Activated CD8-positive, alpha-beta memory T cell treated with anti-CD3 and anti-CD28 coated beads, Interleukin-2, amount 10 ng/mL, durations not matched to agents 7 days and 5 days (primary cell): ENCODE measurements at regions not wholly inside any gene's neighbourhood (a gene's known extent, or its start where the extent isn't known, plus 50 kb on each side); places are given as distances from the start of the nearest gene placed in this dataset.

Experiments used
- ATAC-seq: fragments of 150-1000 bp; cut with Tn5 transposase; one replicate; pipeline ENCODE4 v1.10.0; 2021; ENCODE audit warnings: moderate library complexity
- CTCF ChIA-PET: fragments of 350-600 bp; sonication (Branson Sonifier 250); formaldehyde crosslinking; loops from one replicate; lab custom pipeline; 2021; ENCODE audit warnings: antibody characterized with exemption; lab: Charles Lee
- DNase-seq: peaks from one replicate; pipeline ENCODE4 v3.0.0-alpha.2; 2020
- H3K27ac Mint-ChIP-seq: one replicate; pipeline ENCODE4 v1.8.0; 2021; ENCODE audit warnings: mild to moderate bottlenecking, mixed read lengths
- H3K27me3 Mint-ChIP-seq: one replicate; pipeline ENCODE4 v1.8.0; 2021; ENCODE audit warnings: mixed read lengths
- H3K36me3 Mint-ChIP-seq: one replicate; pipeline ENCODE4 v1.8.0; 2021; ENCODE audit warnings: mild to moderate bottlenecking, mixed read lengths
- H3K4me1 Mint-ChIP-seq: one replicate; pipeline ENCODE4 v1.8.0; 2021; ENCODE audit warnings: mixed read lengths
- H3K4me3 Mint-ChIP-seq: one replicate; pipeline ENCODE4 v1.8.0; 2021; ENCODE audit warnings: mild to moderate bottlenecking, moderate library complexity, mixed read lengths
- H3K9me3 Mint-ChIP-seq: one replicate; pipeline ENCODE4 v1.8.0; 2022; ENCODE audit warnings: low read depth, mixed read lengths

DNA sequence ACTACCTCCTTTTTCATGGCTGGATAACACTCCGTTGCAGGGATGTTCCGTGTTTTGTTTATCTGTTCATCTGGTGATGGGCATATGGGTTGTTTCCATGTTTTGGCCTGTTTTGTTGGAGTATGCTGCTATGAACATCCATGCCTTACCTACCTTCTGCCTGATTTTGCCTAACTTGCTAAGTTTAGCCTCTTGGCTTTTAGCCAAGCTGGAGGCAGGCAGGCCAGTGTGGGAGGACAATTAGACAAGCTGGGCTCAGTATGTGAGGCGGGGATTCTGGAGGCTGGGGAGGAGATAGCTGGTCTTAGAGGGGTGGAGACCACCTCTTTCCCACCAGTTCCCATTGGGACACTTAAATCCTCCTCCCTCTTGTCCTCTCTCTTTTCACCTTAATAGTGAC lies 98.4 kb upstream of the WNT4 start:
- Mint-ChIP-seq H3K9me3 (no peaks in the 10 kb centered on the region), H3K4me1 (no peaks in the 10 kb centered on the region), H3K27ac (no peak overlapping the region), H3K4me3 (no peak overlapping the region), H3K27me3 (peaks cover 2% of the 10 kb centered on the region), H3K36me3 (no peaks in the 10 kb centered on the region)
- ATAC-seq (no peak), DNase-seq (no peak)
- CTCF ChIA-PET, result no interaction called here

DNA sequence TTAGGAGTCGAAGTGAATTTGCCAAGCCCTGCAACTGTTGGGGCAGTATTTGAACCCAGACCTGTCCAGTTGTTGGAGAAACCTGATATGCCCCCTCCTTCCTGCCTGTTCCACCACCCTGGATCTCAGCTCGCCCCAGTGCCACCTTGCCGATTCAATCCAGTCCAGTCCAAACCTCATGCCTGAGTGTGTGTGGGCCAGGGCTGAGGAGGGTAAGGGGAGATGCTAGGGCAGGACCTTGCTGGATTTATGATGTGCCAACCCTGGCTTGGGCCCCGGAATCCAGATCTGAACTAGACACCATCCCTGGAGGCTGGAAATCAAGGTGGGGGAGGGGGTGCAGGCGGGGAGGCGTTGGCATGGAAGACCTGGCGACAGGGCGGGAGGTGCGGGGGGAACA lies 98.9 kb upstream of the WNT4 start:
- H3K27ac Mint-ChIP-seq, result no peak overlapping the region
- CTCF ChIA-PET, result no interaction called here
- H3K4me1 Mint-ChIP-seq, result no peaks in the 10 kb centered on the region
- no peak overlapping the region for H3K4me3 Mint-ChIP-seq
- no peaks in the 10 kb centered on the region for H3K9me3 Mint-ChIP-seq
- peaks cover 2% of the 10 kb centered on the region for H3K27me3 Mint-ChIP-seq
- DNase-seq, result no peak
- H3K36me3 Mint-ChIP-seq, result no peaks in the 10 kb centered on the region
- ATAC-seq, result no peak

DNA sequence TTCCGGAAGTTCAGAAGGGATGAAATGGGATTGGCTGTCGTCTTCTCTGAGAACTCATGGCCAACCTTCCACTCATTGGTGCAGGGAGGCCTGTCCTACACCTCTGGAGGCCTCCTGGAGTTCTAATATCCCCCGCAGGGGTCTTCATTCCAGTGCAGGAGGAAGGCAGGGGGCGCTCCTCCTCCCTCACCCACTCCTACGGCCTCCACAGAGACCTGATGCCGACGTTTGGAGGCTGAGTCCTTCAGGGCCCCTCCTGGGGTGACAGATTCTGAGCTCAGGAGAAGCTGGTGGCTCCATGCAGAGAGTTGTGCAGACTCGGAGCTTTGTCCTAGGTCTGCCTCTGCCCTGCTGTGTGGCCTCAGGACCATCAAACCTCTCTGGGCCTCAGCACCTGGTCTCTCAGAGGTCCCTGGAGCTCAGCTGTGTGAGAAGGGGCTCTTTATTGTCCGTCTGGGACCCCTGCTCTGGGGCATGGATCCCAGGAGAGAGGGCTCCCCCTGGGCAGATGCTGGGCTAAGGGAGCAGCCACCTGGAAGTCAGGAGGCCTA lies 102.3 kb upstream of the WNT4 start:
- Mint-ChIP-seq H3K36me3 (no peaks in the 10 kb centered on the region), H3K27me3 (peaks cover 12% of the 10 kb centered on the region)
- CTCF ChIA-PET, result no interaction called here

DNA sequence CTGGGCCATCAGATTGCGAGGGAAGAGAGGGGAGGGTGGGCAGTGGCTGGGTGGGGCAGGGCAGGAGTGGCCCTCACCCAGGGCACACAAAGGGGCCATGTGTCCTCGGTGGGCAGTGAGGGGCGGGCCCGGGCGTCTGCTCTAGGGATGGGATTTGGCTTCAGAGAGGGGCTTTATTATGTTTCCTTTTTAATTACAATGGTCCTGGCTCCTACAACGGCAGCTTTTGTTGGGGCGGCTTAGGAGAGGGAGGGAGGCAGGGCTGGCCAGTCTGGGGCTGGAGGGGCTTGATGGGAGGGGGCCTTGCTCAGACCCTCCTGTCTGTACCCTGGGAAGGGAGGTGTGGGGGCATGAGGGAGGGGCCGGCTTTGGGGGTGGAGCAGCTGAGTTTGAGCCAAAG lies 102.8 kb upstream of the WNT4 start:
- Mint-ChIP-seq H3K4me3 (no peak overlapping the region), H3K27ac (no peak overlapping the region), H3K27me3 (peaks cover 12% of the 10 kb centered on the region), H3K4me1 (no peaks in the 10 kb centered on the region), H3K36me3 (no peaks in the 10 kb centered on the region), H3K9me3 (no peaks in the 10 kb centered on the region)
- DNase-seq (no peak), ATAC-seq (no peak)
- CTCF ChIA-PET, result no interaction called here

More for the DNA sequence above, 102.3 kb upstream of the WNT4 start:
- Mint-ChIP-seq H3K4me3 (no peak overlapping the region), H3K4me1 (no peaks in the 10 kb centered on the region), H3K9me3 (no peaks in the 10 kb centered on the region), H3K27ac (no peak overlapping the region)
- DNase-seq (no peak), ATAC-seq (no peak)

DNA sequence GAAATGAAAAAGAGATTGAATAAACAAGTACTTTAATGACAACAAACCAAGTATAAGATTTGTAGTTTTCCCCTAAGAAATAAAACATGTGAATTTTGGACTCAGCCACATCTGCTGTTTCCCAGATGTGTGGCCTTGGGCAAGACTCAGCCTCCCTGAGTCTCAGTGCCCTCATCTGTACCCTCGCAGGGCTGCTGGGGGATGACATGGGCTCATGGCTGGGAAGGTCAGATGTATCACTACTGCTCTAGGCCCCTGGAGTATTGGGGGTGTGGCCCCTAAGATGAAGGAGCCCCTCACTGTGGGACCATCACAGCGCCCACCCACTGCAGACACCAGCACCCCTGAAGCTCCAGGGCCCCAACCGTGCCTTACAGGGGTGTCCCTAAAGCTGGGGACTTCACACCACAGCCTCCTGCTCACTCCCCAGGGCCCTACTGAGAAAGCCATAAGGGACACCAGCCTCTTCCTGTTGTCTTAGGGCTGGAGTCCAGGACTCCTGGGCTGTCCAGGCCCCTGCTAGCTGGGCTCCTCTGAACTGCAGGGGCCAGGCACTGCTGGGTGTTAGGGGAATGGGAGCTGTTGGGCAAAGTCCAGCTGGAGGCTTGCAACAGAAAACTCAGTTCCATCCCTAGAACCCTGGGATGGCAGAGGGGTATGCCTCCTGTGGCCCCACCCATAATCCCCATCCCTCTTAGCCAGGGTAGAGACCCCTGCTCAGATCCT lies 104.0 kb upstream of the WNT4 start:
- H3K9me3 Mint-ChIP-seq, result no peaks in the 10 kb centered on the region
- no peaks in the 10 kb centered on the region for H3K36me3 Mint-ChIP-seq
- no peak overlapping the region for H3K27ac Mint-ChIP-seq
- CTCF ChIA-PET, result no interaction called here
- no peaks in the 10 kb centered on the region for H3K4me1 Mint-ChIP-seq
- ATAC-seq (no peak), DNase-seq (no peak)
- no peak overlapping the region for H3K4me3 Mint-ChIP-seq
- peaks cover 13% of the 10 kb centered on the region for H3K27me3 Mint-ChIP-seq

DNA sequence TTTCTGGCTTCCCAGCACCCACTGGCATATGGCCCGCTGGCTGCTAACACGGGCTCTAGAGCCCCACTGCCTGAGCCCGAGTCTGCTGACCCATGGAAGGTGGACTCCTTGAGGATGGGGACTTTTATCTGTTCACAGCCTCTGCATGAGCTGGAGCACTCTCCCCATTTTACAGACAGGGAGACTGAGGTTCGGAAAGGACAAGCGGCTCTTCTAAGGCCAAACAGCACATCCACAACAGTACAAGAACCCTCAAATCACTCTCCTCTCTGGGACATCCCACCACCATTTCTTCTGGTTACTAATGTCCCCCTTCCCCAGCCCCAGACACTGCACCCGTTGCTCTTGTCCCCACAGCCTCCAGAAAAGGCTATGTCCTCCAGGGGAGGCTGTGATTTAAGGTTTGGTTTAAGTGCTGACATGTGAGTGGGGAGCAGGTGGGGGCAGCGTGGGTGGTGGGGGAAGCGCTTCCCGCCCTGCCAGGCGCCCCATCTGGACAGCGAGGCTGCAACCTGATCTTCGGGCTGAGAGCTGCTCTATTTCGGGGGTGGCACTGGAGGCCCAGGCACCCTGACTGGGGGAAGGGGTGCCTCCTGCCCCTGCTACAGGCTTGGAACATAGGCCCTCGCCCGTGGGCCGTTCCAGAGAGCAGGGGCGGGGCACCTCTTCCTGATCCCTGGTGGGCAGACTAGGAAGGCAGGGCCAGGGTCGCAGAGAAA lies 104.8 kb upstream of the WNT4 start:
- ATAC-seq (no peak), DNase-seq (no peak)
- Mint-ChIP-seq H3K4me3 (no peak overlapping the region), H3K9me3 (no peaks in the 10 kb centered on the region), H3K27ac (no peak overlapping the region), H3K27me3 (peaks cover 21% of the 10 kb centered on the region), H3K36me3 (no peaks in the 10 kb centered on the region), H3K4me1 (no peaks in the 10 kb centered on the region)
- CTCF ChIA-PET, result no interaction called here

DNA sequence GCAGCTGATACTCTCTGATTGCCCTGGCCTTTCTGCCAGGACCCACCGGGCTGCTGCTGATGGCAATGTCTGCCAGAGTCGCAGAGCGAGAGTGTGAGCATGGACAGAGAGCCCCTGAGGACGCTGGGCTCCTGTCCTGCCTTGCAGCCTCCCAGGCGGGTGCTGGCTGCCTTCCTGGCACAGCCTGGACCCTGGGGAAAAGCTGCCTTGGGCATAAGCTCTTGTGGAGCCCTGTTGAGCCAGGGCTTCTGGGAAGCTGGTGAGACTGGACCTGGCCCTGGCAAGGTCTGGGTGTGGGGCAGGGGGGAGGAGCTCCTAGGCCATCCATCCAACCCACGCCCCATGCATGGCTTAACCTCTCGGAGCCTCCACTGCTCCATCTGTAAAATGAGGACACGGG lies 105.8 kb upstream of the WNT4 start:
- H3K9me3 Mint-ChIP-seq, result no peaks in the 10 kb centered on the region
- H3K27me3 Mint-ChIP-seq, result peaks cover 29% of the 10 kb centered on the region
- CTCF ChIA-PET, result no interaction called here
- no peak overlapping the region for H3K4me3 Mint-ChIP-seq
- no peaks in the 10 kb centered on the region for H3K36me3 Mint-ChIP-seq
- no peak for ATAC-seq
- H3K27ac Mint-ChIP-seq, result no peak overlapping the region
- no peaks in the 10 kb centered on the region for H3K4me1 Mint-ChIP-seq
- no peak for DNase-seq

DNA sequence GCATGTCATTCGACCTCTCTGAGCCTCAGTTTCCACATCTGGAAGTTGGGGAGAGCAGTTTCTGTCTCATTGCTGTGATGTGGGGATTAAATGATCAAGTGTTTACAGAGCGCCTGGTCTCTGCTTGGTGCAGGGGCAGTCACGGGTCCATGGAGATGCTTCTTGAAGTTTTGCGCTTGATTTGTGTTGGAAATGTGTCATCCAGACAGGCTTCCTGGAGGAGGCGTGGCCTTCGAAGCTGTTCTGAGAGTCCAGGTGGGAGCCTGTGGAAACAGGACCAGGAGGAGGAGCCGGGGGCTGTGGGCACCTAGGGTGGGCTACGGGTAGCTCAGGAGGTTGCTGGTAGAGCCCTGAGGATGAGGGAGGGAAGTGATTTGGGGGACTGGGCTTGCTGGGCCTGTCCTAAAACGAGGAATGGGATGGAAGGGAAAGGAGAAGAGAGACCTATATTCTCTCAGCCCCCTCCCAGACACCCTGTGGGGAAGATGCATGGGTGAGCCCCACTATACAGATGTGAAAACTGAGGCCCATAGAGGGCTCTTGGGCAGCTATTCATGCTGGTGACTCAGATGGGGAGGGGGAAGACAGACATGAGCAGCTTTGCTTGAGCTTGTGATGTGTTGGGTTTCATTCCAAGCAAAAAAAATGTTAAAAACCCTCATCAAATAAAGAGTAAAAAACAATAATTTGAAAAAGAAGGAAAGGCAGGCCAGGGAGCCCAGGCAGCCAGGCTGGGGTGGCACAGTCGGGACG lies 107.2 kb upstream of the WNT4 start:
- ATAC-seq (no peak), DNase-seq (no peak)
- Mint-ChIP-seq H3K4me3 (no peak overlapping the region), H3K9me3 (no peaks in the 10 kb centered on the region), H3K4me1 (no peaks in the 10 kb centered on the region), H3K27ac (no peak overlapping the region), H3K27me3 (peaks cover 29% of the 10 kb centered on the region), H3K36me3 (no peaks in the 10 kb centered on the region)
- CTCF ChIA-PET, result no interaction called here

DNA sequence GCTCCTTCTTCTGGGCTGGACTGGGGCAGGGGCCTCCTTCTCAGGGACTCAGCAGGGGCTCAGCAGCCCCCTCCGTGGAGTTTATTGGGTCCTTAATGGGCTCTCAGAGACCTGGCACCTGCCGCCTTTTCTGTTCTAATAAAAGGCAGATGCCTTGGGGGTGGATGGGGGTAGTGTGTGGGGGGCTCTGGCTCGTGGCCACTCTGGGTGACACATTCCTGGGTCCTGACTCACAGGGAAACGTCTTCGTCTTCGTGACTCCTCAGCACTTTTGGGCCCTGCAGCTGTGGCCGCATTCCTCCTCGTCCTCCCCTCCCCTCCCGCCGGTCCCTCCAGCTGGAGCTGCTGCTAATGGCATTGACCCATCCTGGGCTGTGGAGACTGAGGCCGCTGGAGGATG lies 107.8 kb upstream of the WNT4 start:
- peaks cover 29% of the 10 kb centered on the region for H3K27me3 Mint-ChIP-seq
- no peaks in the 10 kb centered on the region for H3K36me3 Mint-ChIP-seq
- H3K9me3 Mint-ChIP-seq, result no peaks in the 10 kb centered on the region
- no peak overlapping the region for H3K27ac Mint-ChIP-seq
- CTCF ChIA-PET, result no interaction called here
- ATAC-seq (no peak), DNase-seq (no peak)
- no peaks in the 10 kb centered on the region for H3K4me1 Mint-ChIP-seq
- H3K4me3 Mint-ChIP-seq, result no peak overlapping the region

DNA sequence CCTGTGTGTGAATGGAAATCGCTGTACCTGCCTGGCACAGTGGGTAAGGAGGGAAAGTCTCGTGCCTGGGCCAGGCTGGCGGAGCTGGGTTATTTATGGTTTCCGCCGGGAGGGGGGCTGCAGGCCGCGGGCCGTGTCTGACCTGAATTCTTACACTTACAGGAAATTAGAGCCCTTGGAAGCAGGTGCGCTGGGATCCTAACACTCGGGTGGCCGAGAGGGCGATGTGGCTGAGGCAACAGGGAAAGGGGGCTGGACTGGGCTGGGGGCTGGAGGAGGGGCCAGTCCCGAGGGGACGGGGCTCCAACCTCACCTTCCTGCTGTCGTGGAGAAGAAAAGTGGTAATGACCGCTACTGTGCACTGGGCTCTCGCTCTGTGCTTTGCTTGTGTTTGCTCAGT lies 109.4 kb upstream of the WNT4 start:
- Mint-ChIP-seq H3K9me3 (no peaks in the 10 kb centered on the region), H3K27me3 (peaks cover 29% of the 10 kb centered on the region), H3K4me1 (no peaks in the 10 kb centered on the region), H3K36me3 (no peaks in the 10 kb centered on the region), H3K4me3 (no peak overlapping the region), H3K27ac (no peak overlapping the region)
- CTCF ChIA-PET, result no interaction called here
- DNase-seq (no peak), ATAC-seq (no peak)

DNA sequence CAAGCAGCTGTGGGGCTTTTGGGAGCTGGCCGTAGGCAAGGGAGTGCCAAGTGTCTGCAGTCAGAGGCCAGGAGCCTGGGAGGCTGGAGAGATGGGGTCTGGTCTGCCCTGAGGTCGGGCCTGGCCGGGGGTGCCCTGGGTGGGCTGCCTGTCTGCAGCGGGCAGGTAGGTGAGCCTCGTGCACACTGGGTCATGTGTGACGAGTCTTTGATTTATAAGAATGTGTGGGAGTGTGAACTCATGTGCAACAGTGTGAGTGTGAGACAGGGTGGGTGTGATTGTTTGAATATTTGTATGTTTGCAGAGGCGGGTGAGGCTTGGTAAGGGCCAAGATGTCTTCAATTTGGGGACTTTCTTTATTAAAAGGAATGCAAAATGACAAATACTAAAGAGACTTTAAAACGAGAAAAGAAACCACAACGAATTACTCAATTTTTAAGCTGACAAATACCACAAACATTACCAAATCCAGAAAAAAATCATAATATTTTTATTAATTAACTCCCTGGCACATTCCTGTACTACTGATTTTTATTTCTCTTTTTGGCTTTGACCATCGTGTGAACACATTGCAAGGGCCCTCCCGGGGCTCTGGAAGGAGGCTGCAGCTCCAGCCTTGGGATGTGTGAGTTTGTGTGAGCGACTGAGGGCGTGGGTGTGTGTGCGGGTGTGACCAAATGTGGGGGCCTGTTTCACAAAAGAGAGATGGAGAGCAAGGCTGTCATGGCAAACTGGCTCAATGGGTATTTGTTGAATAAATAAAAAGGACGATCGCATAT lies 110.3 kb upstream of the WNT4 start:
- Mint-ChIP-seq H3K4me3 (no peak overlapping the region), H3K27ac (no peak overlapping the region), H3K9me3 (no peaks in the 10 kb centered on the region), H3K27me3 (peaks cover 27% of the 10 kb centered on the region), H3K36me3 (no peaks in the 10 kb centered on the region), H3K4me1 (no peaks in the 10 kb centered on the region)
- ATAC-seq, result no peak
- DNase-seq, result no peak
- CTCF ChIA-PET, result no interaction called here

DNA sequence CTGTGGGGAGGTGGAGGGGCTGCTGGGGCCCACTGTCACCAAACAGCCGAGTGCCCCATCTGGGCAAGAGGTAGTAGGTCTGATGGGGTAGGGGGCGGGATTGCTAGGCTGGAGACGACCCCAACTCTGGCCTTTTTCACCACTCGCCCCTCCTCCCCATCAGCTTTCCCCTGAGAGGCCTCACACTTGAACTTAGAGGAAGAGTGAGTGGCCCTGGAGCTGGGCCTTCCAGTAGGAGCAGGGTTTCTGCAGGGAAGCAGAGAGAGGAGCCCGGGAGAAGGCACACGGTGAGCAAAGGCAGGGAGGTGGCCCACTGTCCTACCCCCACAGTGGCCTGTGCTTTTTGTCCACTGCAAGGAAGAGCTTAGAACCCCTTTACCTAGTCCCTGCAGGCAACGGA lies 111.9 kb upstream of the WNT4 start:
- ATAC-seq (no peak), DNase-seq (no peak)
- H3K4me3 Mint-ChIP-seq, result no peak overlapping the region
- H3K27ac Mint-ChIP-seq, result no peak overlapping the region
- no peaks in the 10 kb centered on the region for H3K36me3 Mint-ChIP-seq
- no peaks in the 10 kb centered on the region for H3K4me1 Mint-ChIP-seq
- CTCF ChIA-PET, result no interaction called here
- no peaks in the 10 kb centered on the region for H3K9me3 Mint-ChIP-seq
- peaks cover 21% of the 10 kb centered on the region for H3K27me3 Mint-ChIP-seq
